ENCODE measurements at regions not wholly inside any gene's neighbourhood (a gene's known extent, or its start where the extent isn't known, plus 50 kb on each side); places are given as distances from the start of the nearest gene placed in this dataset.

DNA sequence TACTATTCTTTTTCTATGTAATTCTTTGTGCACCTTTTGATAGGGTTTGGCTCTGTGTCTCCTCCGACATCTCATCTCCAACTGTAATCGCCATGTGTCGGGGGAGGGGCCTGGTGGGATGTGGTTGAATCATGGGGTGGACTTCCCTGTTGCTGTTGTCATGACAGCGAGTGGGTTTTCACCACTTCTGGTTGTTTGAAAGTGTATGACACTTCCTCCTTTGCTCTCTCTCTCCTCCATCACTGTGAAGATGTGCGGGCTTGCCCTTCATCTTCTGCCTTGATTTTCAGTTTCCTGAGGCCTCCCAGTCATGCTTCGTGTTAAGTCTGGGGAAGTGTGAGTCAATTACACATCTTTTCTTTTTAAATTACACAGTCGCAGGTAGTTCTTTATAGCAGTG, 225.8 kb upstream of the DPPA4 start:
- TF ChIP-seq, protein P1, sequence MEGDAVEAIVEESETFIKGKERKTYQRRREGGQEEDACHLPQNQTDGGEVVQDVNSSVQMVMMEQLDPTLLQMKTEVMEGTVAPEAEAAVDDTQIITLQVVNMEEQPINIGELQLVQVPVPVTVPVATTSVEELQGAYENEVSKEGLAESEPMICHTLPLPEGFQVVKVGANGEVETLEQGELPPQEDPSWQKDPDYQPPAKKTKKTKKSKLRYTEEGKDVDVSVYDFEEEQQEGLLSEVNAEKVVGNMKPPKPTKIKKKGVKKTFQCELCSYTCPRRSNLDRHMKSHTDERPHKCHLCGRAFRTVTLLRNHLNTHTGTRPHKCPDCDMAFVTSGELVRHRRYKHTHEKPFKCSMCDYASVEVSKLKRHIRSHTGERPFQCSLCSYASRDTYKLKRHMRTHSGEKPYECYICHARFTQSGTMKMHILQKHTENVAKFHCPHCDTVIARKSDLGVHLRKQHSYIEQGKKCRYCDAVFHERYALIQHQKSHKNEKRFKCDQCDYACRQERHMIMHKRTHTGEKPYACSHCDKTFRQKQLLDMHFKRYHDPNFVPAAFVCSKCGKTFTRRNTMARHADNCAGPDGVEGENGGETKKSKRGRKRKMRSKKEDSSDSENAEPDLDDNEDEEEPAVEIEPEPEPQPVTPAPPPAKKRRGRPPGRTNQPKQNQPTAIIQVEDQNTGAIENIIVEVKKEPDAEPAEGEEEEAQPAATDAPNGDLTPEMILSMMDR (conservative IDR thresholded peaks at IDR 0.05; ENCODE audit: low read depth, low read length) = no peak
- no peak for TF ChIP-seq EZH2 (IDR thresholded peaks at IDR 0.05; ENCODE audit: low read length, unreplicated experiment)
- TF ChIP-seq EZH2phosphoT487 (IDR thresholded peaks at IDR 0.05; ENCODE audit: borderline replicate concordance, low read length) = no peak

All from PC-3 (cell line).